Stimulated activated CD4-positive, alpha-beta T cell treated with anti-CD3 and anti-CD28 coated beads, Interleukin-1b, Interleukin-23, amount 100 ng/mL, for 4 hours (primary cell): ENCODE measurements at regions not wholly inside any gene's neighbourhood (a gene's known extent, or its start where the extent isn't known, plus 50 kb on each side); places are given as distances from the start of the nearest gene placed in this dataset.
"Not testable (repeated sequence)": the region's sequence is repeated elsewhere in the genome, so short reads cannot be mapped to it uniquely, and the experiment has no call there.

Experiments used
- DNase-seq, 2 donors: peaks; one replicate each; pipeline ENCODE4 v3.0.0-alpha.2; 2020; ENCODE audit warnings: low read depth in 2 of 2

DNA sequence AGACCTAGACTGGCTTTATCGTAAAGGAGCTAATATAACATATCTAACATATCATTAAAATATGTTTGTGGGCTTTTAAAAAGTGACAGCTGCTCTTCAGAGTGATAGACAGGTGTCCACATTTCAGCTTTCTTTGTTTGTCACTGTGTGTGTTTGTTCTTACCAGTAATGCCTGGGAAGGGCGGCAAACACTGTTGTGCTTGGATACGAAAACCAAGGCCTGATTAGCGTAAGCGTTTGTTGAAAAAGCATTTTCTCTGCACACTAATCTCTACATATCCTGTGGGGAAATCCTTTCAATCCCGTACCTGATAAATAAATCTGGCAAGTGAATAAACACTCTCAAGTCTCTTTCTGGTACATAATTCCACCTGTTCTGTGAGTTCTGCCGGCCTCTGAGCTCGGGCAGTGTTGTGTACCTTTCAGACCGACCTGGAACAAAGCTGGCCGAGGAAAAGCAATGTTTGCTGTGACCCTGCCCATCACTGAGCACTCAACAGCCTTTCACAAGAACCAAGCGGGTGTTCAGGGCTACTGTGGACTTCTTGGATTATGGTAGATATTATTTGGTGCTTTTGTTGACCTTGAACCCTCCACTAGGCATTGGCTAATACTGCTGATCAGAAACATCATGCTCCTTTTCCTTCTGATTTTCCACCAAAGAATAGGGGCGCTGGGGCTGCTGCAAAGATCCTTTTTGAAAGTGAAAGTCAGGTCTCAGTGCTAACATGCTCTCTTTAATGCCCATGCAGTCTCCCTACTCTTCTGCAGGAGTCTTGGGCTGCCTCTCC lies 100.4 kb downstream of the CD83 start:
- no peak for DNase-seq

- no peak for DNase-seq
These were observed 100.9 kb downstream of the CD83 start for GRCh38 chr6:14218519-14218800.

GRCh38 chr6:14221564-14222279 lies 104.2 kb downstream of the CD83 start:
- no peak for DNase-seq

DNA sequence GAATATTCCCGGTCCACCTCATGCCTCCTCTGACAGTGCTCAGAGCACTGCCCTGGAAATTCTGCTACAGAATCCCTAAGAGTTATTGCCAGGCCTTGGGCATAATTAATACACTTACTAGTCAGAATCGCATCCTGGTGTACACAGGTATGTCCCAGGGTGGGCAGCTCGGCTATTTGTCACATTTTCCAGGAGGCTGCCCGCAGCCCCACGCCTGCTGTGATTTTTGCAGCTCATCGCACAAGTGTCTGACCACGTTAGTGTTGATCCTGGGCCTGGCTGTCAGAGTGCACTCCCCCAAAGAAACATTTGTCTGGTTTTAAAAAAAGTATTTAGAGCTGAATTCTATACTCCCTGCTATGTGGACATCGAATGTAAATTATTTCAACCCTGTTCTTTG lies 105.4 kb downstream of the CD83 start:
- DNase-seq, result no peak

DNA sequence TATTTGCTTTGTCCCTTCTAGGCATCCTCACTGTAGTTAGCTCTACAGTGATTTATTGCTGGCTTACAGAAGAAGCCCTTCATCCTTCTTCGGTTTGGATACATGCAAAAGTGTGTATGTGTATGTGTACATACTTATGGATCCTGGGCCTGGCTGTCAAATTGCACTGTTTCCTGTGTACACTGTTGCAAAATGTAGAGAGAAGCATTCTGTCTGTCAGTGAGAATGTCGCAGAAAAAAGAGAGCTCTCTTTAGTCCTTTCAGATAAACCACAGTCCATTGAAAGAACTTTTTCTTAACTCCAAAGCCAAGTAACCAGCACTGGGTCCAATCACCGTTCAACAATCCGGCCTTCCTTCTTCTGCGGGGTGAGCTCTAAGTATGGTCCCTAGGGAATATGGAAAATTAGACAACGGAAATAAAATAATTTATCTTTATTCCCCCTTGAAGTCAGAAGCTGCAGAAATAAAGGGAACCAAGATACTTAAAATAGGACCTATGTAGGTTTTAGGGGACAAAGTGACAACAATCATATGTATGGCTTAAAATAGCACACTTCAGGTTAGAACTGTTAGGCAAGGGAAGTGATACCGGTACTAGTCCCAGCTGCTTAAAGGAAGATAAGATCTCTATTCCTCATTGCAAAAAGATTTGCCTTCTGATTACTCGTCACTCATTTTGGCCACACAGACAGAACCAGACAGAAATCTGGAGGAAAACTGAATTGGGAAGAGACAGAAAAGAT lies 107.0 kb downstream of the CD83 start:
- no peak for DNase-seq

DNA sequence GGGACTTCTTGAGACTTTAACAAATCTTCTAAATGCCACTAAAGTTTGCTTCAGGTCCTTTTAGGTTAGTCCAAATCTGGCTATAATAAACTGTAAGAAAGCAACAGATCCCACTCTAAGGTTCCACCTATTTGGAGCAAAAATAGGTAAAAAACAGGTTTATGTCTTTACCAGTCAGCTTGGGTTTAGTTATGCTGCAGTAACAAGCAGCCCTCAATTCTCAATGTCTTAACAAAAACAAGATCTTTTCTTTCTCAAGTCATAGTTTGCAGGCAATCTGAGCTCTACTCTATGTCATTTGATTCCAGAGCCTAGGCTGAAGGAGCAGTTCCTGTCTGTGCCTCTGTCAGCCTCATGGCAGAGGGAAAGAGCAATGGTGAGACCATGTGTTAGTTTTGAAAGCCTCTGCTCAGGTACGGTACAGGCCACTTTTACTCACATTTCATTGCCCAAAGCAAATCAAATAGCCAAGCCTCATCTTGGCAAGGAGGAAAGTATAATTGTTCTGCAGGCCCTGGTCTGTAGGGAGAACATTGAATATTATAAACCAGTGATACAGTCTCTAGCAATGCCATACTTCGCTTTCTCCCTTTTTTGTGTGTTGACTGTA lies 108.6 kb downstream of the CD83 start:
- no peak for DNase-seq

DNA sequence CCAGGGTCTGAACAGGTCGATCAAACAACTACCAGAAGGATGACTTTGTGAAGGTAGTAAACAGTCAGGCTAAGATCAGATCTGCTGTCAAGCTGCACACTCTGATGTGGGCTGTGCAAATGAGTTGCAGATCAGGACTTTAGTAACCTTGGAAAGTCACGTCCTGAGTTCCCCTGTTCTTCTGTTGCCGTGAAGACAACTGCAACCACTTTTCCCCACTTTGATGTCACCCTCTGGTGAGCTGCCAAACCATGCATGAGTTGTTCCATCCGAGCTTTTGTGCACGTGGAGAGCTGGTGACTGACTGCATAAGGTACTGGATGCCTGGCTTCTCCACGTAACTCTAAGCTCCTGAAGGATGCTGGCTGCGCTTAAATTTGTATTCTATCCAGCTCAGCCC lies 111.0 kb downstream of the CD83 start:
- DNase-seq, result no peak

- no peak for DNase-seq
These were observed 113.5 kb downstream of the CD83 start for GRCh38 chr6:14231071-14231483.

DNA sequence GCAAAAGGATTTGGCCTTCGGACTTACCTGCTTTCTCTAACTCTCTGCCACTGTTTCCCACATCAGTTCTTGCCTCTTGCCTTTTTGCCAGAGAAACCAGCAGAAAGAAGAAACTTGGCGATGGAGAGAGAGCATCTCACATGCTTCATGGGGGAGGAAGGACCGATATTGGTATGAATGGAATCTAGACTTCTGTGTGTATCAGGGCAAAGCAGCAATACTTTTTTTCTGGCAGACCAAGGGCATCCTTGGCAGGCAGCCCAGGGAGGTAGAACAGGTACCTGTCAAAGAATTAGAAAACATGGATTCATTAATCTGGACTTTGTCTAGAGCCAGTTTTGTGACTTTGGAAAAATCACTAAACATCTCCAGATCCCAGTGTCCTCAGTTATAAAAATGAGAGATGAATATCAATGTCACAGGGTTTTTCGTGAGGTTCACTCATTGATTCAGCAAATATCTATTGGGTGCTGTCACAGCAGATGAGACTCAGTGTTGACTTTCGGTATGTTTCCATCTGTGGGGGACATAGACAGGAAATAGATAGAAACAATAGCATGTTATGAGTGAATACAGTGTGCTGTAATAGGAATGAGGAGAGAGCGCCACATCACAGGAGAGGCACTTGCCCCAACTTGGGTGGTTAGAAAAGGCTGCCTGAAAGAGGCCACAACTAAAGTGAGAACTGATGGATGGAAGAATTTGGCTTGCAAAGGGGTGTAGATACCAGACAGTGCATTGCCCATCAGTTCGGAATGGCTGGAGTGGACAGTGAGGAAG lies 114.1 kb downstream of the CD83 start:
- DNase-seq, result no peak

DNA sequence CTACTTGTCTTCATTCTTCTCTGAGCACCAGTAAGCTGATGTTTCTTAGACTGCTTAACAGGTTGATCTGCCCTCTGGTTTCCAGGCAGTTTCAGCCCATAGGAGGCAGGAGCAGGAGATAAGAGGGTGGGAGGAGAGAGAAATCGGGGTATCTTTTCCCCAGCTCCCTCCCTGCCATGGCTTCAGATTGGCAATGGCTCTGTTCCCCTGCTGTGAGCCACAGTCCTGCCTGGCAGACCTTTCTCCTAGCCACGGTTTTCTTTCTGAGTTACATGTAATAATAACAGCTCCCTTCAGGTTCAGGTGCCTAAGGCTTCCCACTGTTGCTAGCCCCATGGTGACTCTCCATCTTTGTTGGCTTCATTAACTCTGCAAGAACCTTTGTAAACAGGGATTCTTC lies 115.3 kb downstream of the CD83 start:
- DNase-seq, result no peak

DNA sequence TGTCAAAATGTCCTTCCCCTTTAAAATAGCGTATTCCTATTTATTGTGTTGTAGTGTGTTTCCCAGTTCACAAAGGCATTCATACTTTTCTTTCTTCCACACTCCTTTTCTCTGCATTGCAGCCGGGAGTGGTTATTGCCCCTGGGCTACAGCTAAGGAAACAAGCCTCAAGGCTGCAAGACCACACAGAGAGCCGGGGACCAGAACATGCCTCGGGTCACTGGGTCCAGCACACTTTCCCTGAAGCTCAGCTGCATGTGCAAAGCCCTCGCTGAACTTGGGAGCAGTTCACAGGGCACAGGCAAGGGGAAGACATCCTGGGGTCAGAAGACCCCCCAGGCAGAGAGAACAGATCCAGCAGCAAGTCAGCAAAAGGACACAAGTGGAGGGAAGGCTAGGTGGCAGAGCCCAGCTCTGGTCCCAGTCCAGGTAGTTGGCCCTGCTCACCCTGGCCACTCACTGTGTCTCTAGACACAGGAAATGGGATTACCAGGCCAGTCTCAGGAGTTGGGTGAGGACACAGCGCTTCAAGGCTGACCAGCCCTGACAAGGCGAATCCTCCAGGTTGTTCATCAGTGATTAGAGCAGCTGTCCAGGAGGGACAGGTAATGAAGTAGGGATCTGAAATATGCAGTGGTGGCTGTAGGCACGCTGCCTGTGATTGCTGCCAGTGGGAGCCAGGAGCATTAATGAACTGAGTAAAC lies 118.2 kb downstream of the CD83 start:
- no peak for DNase-seq

DNA sequence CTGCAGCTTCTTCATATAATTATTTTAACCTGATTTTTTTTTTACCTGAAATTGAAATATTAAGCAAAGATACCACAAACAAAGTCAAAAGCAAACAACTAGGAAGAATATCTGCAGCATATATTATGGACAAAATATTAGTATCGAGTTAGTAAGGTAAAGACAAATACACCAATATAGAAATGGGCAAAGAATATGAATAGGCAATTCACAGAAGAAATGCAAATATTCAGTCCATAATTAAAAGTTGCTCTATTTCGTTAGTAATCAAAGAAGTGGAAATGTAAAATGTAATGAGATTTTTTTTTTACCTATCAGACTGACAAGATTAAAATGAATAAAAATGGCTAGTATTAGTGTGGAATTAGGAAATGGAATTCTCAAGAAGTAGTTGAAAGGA lies 121.5 kb downstream of the CD83 start:
- no peak for DNase-seq

GRCh38 chr6:14240411-14241166 lies 123.0 kb downstream of the CD83 start:
- DNase-seq, result no peak

DNA sequence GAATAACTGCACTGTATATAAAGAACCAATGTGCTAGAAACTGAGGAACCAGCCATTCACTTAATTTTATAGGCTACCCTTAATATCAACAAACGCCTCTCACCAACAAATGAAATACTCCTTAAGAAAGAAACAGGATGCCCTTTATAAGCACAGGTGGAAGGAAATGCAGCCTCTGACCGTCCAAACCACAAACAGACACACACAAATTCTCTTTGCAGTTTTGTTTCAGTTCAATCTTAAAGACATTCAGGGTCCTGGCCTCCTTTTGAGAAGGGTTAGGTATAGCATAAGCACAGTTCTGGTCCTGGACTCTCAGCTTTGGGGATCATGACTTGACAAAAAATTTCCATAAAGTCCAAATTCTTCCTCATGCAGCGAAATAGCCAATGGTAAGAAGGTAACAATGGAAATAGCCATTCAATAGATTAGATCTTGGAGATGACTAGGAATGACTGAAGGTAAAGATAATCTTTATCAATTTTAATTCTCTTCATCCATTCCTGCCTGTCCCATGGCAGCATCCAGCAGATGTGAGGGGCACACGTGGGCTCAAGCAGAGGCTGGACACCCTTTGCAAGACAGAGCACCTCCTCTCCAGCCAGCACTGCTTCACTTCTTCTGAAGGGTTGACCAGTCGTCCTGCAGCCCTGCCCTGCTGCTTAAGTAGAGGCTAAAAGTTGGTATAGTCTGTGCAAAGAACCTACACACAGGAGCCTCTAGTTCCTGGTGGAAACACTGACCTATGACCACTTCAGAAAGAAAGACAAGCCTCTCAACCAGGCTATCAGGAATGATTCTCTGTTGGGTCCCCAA lies 123.9 kb downstream of the CD83 start:
- DNase-seq, result no peak

DNA sequence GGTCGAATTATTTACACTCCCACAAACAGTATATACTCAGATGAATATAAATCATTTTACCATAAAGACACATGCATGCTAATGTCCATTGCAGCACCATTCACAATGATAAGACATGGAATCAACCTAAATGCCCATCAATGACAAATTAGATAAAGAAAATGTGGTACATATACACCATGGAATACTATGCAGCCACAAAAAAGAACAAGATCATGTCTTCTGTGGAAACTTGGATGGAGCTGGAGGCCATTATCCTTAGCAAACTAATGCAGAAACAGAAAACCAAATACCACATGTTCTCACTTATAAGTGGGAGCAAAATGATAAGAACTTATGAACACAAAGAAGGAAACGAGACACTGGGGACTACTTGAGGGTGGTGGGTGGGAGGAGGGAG lies 125.3 kb downstream of the CD83 start:
- not testable (repeated sequence) for DNase-seq

GRCh38 chr6:14243597-14243996 lies 126.0 kb downstream of the CD83 start:
- DNase-seq, result no peak

DNA sequence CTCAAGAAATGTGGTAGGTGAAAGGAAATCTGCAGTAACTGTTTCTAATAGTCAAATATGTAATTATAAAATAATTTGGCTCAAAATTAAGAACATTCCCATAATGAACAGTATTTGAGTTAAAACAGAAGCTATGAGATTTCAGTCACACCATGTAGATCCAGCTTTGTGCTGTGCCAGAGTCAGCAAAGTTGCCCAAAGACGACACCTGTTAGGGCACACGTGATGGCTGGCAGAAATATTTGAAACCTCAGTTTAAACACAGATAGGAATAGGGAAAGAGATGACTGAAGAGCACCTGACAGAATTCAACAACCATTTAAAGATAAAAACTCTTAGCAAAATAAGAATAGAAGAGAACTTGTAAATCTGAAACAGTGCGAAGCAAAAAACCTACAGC lies 129.3 kb downstream of the CD83 start:
- DNase-seq, result no peak

GRCh38 chr6:14250573-14250972 lies 133.0 kb downstream of the CD83 start:
- no peak for DNase-seq

GRCh38 chr6:14252271-14252850 lies 134.8 kb downstream of the CD83 start:
- no peak for DNase-seq
